MCF 10A (cell line): ENCODE measurements at regions not wholly inside any gene's neighbourhood (a gene's known extent, or its start where the extent isn't known, plus 50 kb on each side); places are given as distances from the start of the nearest gene placed in this dataset.

Experiments
- BruUV-seq: library from RNA; stranded (reverse); fragments of 400-500 nt; replicated peaks from 2 replicates; lab custom pipeline; 2021; lab: Mats Ljungman, UMichigan
- CTCF ChIA-PET: fragments of 300-600 bp; sonication (Branson Sonifier 250); formaldehyde crosslinking; extraction: SDS; loops from one replicate; lab custom pipeline; 2021; ENCODE audit warnings: antibody characterized with exemption, inconsistent platforms; lab: Yijun Ruan, JAX
- POLR2A ChIA-PET: fragments of 300-600, 350-650 bp; sonication (Branson Sonifier 250); formaldehyde crosslinking; extraction: SDS; loops from one replicate; lab custom pipeline; 2020; ENCODE audit warnings: antibody characterized with exemption, inconsistent platforms; lab: Yijun Ruan, JAX
- DNase-seq: peaks from one replicate; pipeline ENCODE4 v3.0.0-alpha.2; 2018; ENCODE audit not compliant: unreplicated experiment
- H3K27ac Mint-ChIP-seq: one replicate; pipeline ENCODE4 v1.8.0; 2022; ENCODE audit warnings: mild to moderate bottlenecking, low read depth, mixed read lengths; ENCODE audit not compliant: unreplicated experiment
- H3K27me3 Mint-ChIP-seq: one replicate; pipeline ENCODE4 v1.8.0; 2022; ENCODE audit warnings: mixed read lengths; ENCODE audit not compliant: insufficient read depth, unreplicated experiment
- H3K36me3 Mint-ChIP-seq: one replicate; pipeline ENCODE4 v1.8.0; 2022; ENCODE audit warnings: mild to moderate bottlenecking, moderate library complexity, mixed read lengths; ENCODE audit not compliant: insufficient read depth, unreplicated experiment
- H3K4me1 Mint-ChIP-seq: one replicate; pipeline ENCODE4 v1.8.0; 2022; ENCODE audit warnings: mixed read lengths; ENCODE audit not compliant: insufficient read depth, unreplicated experiment
- H3K4me3 Mint-ChIP-seq: one replicate; pipeline ENCODE4 v1.8.0; 2022; ENCODE audit warnings: mild to moderate bottlenecking, moderate library complexity, mixed read lengths; ENCODE audit not compliant: unreplicated experiment
- H3K9me3 Mint-ChIP-seq: one replicate; pipeline ENCODE4 v1.8.0; 2022; ENCODE audit warnings: mixed read lengths; ENCODE audit not compliant: unreplicated experiment
- intact Hi-C: fragments of 100-400 bp; cut with micrococcal nuclease; formaldehyde crosslinking; loops from 2 replicates; pipeline ENCODE4 v1.14.1; 2022
- TF ChIP-seq, protein P1 (sequence below): fragments of 200-600 bp; IDR thresholded peaks from one replicate; pipeline ENCODE4 v1.8.0; 2022; ENCODE audit warnings: antibody characterized with exemption, mild to moderate bottlenecking; ENCODE audit not compliant: unreplicated experiment

DNA sequence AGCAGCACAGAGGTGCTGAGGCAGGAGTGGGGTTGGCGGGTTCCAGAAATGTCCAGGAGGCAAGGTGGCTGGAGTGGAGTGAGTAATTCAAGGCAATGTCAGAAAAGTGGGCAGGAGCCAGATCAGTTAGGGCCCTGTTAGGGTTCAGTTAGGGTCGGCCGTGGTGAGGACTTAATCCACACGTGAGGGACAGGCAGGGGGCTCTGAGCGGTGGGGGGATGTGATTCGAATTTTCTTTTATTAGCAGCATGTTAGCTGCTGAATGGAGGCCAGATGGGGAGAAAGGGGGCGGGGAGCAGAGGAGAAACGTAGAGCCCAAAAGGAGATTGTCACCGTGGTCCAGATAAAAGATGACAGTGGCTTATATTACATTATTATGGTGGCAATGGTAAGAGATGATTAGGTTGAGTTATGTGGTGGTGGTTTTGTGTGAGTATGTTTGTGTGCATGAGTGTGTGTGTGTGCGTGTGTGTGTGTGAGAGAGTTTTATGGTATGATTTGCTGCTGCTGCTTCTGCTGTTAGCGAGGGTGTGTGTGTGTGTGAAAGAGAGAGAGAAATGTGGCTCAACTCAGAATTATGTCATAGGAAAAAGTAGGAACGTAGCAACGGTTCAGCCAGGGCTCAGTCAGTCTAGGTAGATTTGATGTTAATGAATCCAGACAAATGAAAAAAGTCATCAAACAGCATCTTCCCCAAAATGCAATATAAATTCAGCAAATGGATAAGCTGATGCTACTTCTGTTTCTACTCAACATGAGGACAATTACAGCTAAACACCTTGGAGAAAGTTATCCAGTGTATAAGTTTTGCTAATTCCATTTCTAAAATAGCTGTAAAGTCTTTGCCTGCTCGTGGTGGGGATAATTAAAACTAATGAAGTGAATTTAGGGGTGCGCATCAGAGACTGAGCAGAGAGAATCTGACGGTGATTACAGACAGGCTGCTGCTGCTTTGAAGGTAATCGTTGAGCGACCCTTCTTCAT, 390.6 kb downstream of the HAPSTR1 start:
- H3K27ac Mint-ChIP-seq: no peak overlapping the region
- TF ChIP-seq, protein P1, sequence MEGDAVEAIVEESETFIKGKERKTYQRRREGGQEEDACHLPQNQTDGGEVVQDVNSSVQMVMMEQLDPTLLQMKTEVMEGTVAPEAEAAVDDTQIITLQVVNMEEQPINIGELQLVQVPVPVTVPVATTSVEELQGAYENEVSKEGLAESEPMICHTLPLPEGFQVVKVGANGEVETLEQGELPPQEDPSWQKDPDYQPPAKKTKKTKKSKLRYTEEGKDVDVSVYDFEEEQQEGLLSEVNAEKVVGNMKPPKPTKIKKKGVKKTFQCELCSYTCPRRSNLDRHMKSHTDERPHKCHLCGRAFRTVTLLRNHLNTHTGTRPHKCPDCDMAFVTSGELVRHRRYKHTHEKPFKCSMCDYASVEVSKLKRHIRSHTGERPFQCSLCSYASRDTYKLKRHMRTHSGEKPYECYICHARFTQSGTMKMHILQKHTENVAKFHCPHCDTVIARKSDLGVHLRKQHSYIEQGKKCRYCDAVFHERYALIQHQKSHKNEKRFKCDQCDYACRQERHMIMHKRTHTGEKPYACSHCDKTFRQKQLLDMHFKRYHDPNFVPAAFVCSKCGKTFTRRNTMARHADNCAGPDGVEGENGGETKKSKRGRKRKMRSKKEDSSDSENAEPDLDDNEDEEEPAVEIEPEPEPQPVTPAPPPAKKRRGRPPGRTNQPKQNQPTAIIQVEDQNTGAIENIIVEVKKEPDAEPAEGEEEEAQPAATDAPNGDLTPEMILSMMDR: no peak
- BruUV-seq: no TSS peak
- H3K9me3 Mint-ChIP-seq: peaks cover 9% of the 10 kb centered on the region
- no peaks in the 10 kb centered on the region for H3K36me3 Mint-ChIP-seq
- no peaks in the 10 kb centered on the region for H3K27me3 Mint-ChIP-seq
- no peaks in the 10 kb centered on the region for H3K4me1 Mint-ChIP-seq
- DNase-seq: no peak
- H3K4me3 Mint-ChIP-seq: no peak overlapping the region
- intact Hi-C loops: no loop called here
- CTCF ChIA-PET: interaction anchor here (0.6 kb wide), 1 partner anchor 41 kb away, joined by 3 read pairs; no protein-coding TSS in a partner anchor
- POLR2A ChIA-PET: no interaction called here

DNA sequence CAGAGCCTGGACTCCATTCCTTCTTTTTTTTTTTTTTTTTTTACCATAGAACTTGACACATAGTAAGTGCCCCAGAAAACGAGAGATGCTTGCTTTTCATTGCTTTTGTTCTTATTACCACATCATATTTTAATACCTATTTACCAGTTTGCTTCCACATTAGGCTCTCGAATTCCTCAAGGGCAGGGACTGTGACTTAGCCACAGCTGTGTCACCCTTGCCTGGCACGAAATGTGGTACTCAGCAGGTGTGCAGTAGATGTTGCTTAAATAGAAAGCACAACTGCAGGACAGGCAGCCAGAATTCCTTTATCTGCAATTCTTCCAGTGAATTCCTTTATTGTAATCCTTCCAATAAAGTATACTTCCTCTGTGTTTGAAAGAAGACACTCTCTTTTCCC, 393.0 kb downstream of the HAPSTR1 start:
- Mint-ChIP-seq H3K4me1 (no peaks in the 10 kb centered on the region), H3K36me3 (no peaks in the 10 kb centered on the region), H3K9me3 (peaks cover 7% of the 10 kb centered on the region), H3K27ac (no peak overlapping the region), H3K27me3 (no peaks in the 10 kb centered on the region), H3K4me3 (no peak overlapping the region)
- ChIA-PET CTCF (no interaction called here), POLR2A (no interaction called here)
- intact Hi-C loops: no loop called here
- no peak for DNase-seq
- BruUV-seq: no TSS peak
- TF ChIP-seq, protein P1: no peak

DNA sequence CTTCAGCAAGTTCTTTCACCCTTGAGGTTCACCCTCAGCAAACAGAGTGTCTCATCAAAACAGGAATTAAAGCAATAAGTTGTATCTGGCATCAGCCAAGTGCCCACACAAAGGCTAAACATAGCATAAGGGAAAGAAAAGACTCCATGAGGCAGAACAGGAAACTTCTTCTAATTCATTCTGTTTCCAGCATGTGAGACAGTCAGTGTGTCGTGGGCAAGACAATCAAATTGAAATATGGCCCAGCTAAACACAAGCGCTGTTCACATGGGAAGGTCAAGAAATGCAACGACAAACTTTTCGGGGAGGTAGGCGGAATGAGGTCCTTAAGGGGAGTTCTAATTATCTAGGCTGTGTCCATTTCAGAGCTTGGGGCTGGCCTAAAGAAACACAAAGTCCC, 393.4 kb downstream of the HAPSTR1 start:
- H3K27ac Mint-ChIP-seq: no peak overlapping the region
- CTCF ChIA-PET: no interaction called here
- TF ChIP-seq, protein P1: no peak
- H3K36me3 Mint-ChIP-seq: no peaks in the 10 kb centered on the region
- DNase-seq: no peak
- BruUV-seq: no TSS peak
- no peaks in the 10 kb centered on the region for H3K27me3 Mint-ChIP-seq
- POLR2A ChIA-PET: no interaction called here
- H3K4me1 Mint-ChIP-seq: no peaks in the 10 kb centered on the region
- H3K9me3 Mint-ChIP-seq: peaks cover 7% of the 10 kb centered on the region
- intact Hi-C loops: no loop called here
- H3K4me3 Mint-ChIP-seq: no peak overlapping the region

DNA sequence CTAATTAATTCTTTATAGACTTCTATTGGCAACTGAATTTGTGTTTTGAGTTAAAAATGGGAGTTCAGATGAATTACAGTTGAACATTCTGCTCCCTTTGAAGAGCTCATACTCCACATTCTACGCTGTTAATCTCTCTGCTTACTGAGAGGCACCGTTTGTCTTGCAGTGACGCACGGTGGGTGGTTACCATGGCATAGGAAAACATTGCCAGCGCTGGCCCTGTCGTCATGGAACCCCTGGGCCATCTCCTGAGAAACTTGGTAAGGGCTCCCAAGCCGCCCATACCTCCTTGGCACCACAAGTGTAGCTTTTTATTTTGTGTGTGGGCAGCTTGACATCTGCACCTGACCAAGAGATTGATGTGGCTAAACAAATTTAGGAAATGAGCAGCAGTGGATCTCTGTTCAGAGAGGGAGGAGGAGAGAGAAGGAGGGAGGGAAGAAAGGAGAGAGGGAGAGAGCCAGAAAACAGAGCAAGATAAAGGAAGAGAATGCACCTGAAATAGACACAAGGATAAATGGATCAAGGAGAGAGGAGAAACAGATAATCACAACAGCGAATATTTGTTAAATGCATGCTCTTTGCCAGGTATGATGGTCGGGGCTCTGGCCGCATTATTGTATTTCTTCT, 398.5 kb downstream of the HAPSTR1 start:
- H3K36me3 Mint-ChIP-seq: no peaks in the 10 kb centered on the region
- no peak overlapping the region for H3K4me3 Mint-ChIP-seq
- peaks cover 30% of the 10 kb centered on the region for H3K9me3 Mint-ChIP-seq
- CTCF ChIA-PET: no interaction called here
- no TSS peak for BruUV-seq
- DNase-seq: no peak
- no peaks in the 10 kb centered on the region for H3K4me1 Mint-ChIP-seq
- POLR2A ChIA-PET: no interaction called here
- TF ChIP-seq, protein P1: no peak
- no peak overlapping the region for H3K27ac Mint-ChIP-seq
- no peaks in the 10 kb centered on the region for H3K27me3 Mint-ChIP-seq
- intact Hi-C loops: no loop called here
